ENCODE measurements at regions not wholly inside any gene's neighbourhood (a gene's known extent, or its start where the extent isn't known, plus 50 kb on each side); places are given as distances from the start of the nearest gene placed in this dataset.

DNA sequence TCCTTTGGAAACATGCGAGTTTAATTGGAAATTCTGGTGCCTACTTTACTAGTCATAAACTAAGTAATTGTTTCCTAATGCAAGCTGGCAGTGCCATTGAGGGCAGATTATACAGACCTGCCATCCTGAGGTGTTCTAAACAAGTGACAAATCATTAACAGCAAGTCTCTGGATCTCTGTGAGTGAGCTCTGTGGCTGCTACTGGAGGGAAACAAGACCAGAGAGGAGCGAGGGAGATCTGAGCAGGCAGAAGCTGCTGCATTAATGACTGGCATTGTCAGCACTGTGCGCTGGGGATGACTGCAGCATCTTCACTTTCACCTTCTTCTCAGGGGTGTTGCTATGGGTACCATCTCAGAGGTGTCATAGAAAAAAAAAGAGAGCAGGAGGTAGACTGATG lies 308.4 kb upstream of the DPH6 start:
- no peaks in the 10 kb centered on the region for H3K9me3 ChIP-seq
- 72% methylated on average over 3 of the region's 3 CpGs for WGBS (ENCODE audit: missing lambda C conversion rate)

DNA sequence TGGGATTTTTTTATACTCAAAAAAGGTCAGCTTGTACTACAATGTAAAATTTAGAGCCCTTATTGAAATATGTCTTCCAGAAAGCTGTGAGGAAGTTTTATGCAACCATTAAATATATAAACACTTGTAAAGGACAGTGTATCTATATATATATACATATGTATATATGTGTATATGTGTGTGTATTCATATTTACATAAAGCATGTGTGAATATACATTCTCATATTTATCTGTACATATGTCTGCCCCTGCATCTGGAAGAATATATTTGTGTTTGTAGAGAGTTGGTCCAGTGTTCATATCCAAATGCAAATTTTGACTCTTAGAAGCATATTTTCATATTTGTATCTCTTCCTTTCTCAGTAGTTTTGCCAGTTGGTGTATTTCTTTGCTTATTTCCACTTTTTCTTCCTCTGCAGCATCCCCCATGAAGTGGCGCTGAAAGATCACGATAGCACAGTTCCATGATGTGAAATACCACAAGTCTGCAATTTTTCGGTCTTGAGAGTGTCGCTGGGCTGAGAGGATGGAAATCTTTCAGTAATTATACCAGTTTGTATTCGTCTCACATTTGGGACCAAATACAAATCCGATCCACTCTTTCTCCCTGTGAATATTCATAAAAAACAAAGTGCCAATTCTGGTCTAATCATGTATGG lies 311.7 kb upstream of the DPH6 start:
- no peaks in the 10 kb centered on the region for H3K4me1 ChIP-seq
- DNase-seq (ENCODE audit: low read depth in 1 of 2, low spot score in 1 of 2): no peak
- no peaks in the 10 kb centered on the region for H3K9me3 ChIP-seq
- no peak for FAIRE-seq
- WGBS (ENCODE audit: missing lambda C conversion rate): 75% methylated on average over 6 of the region's 6 CpGs
- ChIA-PET CTCF (no interaction called here), POLR2A (no interaction called here)
- TF ChIP-seq RNF2 (IDR thresholded peaks at IDR 0.05; ENCODE audit: borderline replicate concordance, low read depth) (no peak), ZNF302 (CRISPR knock-in tag; IDR thresholded peaks at IDR 0.05) (no peak), HOXA7 (CRISPR knock-in tag; IDR thresholded peaks at IDR 0.05) (no peak), ZFP36 (IDR thresholded peaks at IDR 0.05; ENCODE audit: borderline replicate concordance, partially characterized antibody) (no peak), EP300 (IDR thresholded peaks at IDR 0.05) (no peak), GATA3 (IDR thresholded peaks at IDR 0.05; ENCODE audit: borderline replicate concordance) (no peak), KDM5A (IDR thresholded peaks at IDR 0.05) (no peak)
- TF ChIP-seq, protein P1, sequence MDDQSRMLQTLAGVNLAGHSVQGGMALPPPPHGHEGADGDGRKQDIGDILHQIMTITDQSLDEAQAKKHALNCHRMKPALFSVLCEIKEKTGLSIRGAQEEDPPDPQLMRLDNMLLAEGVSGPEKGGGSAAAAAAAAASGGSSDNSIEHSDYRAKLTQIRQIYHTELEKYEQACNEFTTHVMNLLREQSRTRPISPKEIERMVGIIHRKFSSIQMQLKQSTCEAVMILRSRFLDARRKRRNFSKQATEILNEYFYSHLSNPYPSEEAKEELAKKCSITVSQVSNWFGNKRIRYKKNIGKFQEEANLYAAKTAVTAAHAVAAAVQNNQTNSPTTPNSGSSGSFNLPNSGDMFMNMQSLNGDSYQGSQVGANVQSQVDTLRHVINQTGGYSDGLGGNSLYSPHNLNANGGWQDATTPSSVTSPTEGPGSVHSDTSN (IDR thresholded peaks at IDR 0.05): no peak
- TF ChIP-seq, protein P2, sequence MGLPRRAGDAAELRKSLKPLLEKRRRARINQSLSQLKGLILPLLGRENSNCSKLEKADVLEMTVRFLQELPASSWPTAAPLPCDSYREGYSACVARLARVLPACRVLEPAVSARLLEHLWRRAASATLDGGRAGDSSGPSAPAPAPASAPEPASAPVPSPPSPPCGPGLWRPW (IDR thresholded peaks at IDR 0.05): no peak
- TF ChIP-seq, protein P3, sequence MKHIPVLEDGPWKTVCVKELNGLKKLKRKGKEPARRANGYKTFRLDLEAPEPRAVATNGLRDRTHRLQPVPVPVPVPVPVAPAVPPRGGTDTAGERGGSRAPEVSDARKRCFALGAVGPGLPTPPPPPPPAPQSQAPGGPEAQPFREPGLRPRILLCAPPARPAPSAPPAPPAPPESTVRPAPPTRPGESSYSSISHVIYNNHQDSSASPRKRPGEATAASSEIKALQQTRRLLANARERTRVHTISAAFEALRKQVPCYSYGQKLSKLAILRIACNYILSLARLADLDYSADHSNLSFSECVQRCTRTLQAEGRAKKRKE (CRISPR knock-in tag; IDR thresholded peaks at IDR 0.05; ENCODE audit: low read depth): no peak
- H3K4me3 ChIP-seq: no peak overlapping the region
- no peak overlapping the region for H3K27ac ChIP-seq
- no peak for ATAC-seq
- H3K4me2 ChIP-seq: no peak overlapping the region

More for the DNA sequence above, 308.4 kb upstream of the DPH6 start:
- no peak for ATAC-seq
- Histone ChIP-seq H3K4me2 (no peak overlapping the region), H3K4me1 (no peaks in the 10 kb centered on the region), H3K27ac (no peak overlapping the region), H3K4me3 (no peak overlapping the region)
- no peak for FAIRE-seq
- no peak for DNase-seq (ENCODE audit: low read depth in 1 of 2, low spot score in 1 of 2)
- ChIA-PET CTCF (no interaction called here), POLR2A (no interaction called here)
- TF ChIP-seq POLR2AphosphoS2 (conservative IDR thresholded peaks at IDR 0.05; ENCODE audit: low read length) (no peak), KDM1A (IDR thresholded peaks at IDR 0.05; ENCODE audit: low read depth) (no peak), ZSCAN20 (CRISPR knock-in tag; IDR thresholded peaks at IDR 0.05) (no peak), CHD4 (IDR thresholded peaks at IDR 0.05; ENCODE audit: borderline replicate concordance) (no peak), RCOR1 (IDR thresholded peaks at IDR 0.05; ENCODE audit: low read depth, low read length) (no peak), NR3C1 (IDR thresholded peaks at IDR 0.05) (no peak), HOXB13 (CRISPR knock-in tag; IDR thresholded peaks at IDR 0.05; ENCODE audit: low read depth) (no peak), ZFP36 (IDR thresholded peaks at IDR 0.05; ENCODE audit: borderline replicate concordance, partially characterized antibody) (no peak)
- TF ChIP-seq, protein P4, sequence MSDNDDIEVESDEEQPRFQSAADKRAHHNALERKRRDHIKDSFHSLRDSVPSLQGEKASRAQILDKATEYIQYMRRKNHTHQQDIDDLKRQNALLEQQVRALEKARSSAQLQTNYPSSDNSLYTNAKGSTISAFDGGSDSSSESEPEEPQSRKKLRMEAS (IDR thresholded peaks at IDR 0.05): no peak
- TF ChIP-seq, protein P5, sequence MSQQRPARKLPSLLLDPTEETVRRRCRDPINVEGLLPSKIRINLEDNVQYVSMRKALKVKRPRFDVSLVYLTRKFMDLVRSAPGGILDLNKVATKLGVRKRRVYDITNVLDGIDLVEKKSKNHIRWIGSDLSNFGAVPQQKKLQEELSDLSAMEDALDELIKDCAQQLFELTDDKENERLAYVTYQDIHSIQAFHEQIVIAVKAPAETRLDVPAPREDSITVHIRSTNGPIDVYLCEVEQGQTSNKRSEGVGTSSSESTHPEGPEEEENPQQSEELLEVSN (IDR thresholded peaks at IDR 0.05; ENCODE audit: borderline replicate concordance, low read depth): no peak

DNA sequence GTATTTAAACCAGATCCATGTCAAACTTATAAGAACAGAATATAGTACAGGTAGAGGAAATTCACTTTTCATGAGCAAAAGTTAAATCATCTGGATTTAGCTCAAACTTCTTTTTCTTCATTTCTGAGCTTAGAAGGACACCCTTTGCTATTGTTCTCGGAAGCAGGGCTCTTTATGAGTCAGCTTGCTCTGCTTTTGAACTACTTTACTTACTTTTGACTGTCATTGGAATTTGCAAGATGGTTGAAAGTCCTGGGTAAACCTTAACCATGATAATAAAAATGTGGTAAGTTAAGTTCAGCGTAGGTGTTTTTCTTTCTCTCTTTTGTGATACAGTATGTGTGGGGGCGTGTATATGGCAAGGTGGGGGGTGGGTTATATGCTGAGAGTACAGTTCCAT lies 312.7 kb upstream of the DPH6 start:
- H3K27ac ChIP-seq: no peak overlapping the region
- no peak for FAIRE-seq

More for the DNA sequence above, 312.7 kb upstream of the DPH6 start:
- H3K4me3 ChIP-seq: no peak overlapping the region
- POLR2A ChIA-PET: no interaction called here
- H3K4me2 ChIP-seq: no peak overlapping the region
- DNase-seq (ENCODE audit: low read depth in 1 of 2, low spot score in 1 of 2) (no peak), ATAC-seq (no peak)
- H3K4me1 ChIP-seq: no peaks in the 10 kb centered on the region
- CTCF ChIA-PET: no interaction called here
- 49% methylated on average over 3 of the region's 3 CpGs for WGBS (ENCODE audit: missing lambda C conversion rate)
- TF ChIP-seq RARB (CRISPR knock-in tag; IDR thresholded peaks at IDR 0.05) (no peak), KDM1A (IDR thresholded peaks at IDR 0.05; ENCODE audit: low read depth) (no peak), FOSL2 (IDR thresholded peaks at IDR 0.05) (no peak), FOSL2 (CRISPR knock-in tag; IDR thresholded peaks at IDR 0.05) (no peak), MYC (IDR thresholded peaks at IDR 0.05; ENCODE audit: borderline replicate concordance, low read length) (no peak), RFX5 (IDR thresholded peaks at IDR 0.05) (no peak), NFE2L2 (conservative IDR thresholded peaks at IDR 0.05; ENCODE audit: low read length) (no peak)
- H3K9me3 ChIP-seq: no peaks in the 10 kb centered on the region
